Right lobe of liver (tissue), 4 donors: ENCODE measurements at regions not wholly inside any gene's neighbourhood (a gene's known extent, or its start where the extent isn't known, plus 50 kb on each side); places are given as distances from the start of the nearest gene placed in this dataset.

Experiments
- CTCF ChIP-seq, 4 donors: fragments of 200-600 bp in 3 of 4; fragments of 450-650 bp in 1 of 4; IDR thresholded peaks; one replicate each; pipeline versions ENCODE4 v1.5.1 to v1.8.0; 2016 to 2022; ENCODE audit warnings: antibody characterized with exemption in 4 of 4, mild to moderate bottlenecking in 2 of 4
- POLR2A ChIP-seq: fragments of 450-650 bp; IDR thresholded peaks from one replicate; pipeline ENCODE4 v1.6.1; 2017; ENCODE audit warnings: antibody characterized with exemption, mild to moderate bottlenecking
- donor health status: DM: no; HTN: no; CAD: no.
- donor health status: DM: no; HTN: no; CAD: no.
- donor health status: DM: no; HTN: yes; CAD: no.

GRCh38 chr4:154018659-154019058, 229.8 kb upstream of the SFRP2 start:
- TF ChIP-seq CTCF (IDR thresholded peaks at IDR 0.05), result no peak
- no peak for TF ChIP-seq POLR2A
